T-cell (primary cell): ENCODE measurements at regions not wholly inside any gene's neighbourhood (a gene's known extent, or its start where the extent isn't known, plus 50 kb on each side); places are given as distances from the start of the nearest gene placed in this dataset.

Experiments used
- ATAC-seq, 4 experiments: fragments of 200-7000 bp in 3 of 4; fragments of 150-1000 bp in 1 of 4; cut with Tn5 transposase; replicated peaks in 1 of 4; 1 replicate in 3 of 4; 2 replicates in 1 of 4; pipeline ENCODE4 v1.10.0; 2021; ENCODE audit warnings: moderate library complexity in 3 of 4, mild to moderate bottlenecking in 2 of 4, moderate number of reproducible peaks in 1 of 4
- CTCF ChIA-PET, 2 donors: fragments of 300-600 bp; sonication (Branson Sonifier 250); formaldehyde crosslinking; loops; one replicate each; lab custom pipeline; 2022; ENCODE audit warnings: antibody characterized with exemption in 2 of 2; lab: Charles Lee
- POLR2A ChIA-PET, 2 donors: fragments of 300-600 bp; sonication (Branson Sonifier 250); formaldehyde crosslinking; loops; one replicate each; lab custom pipeline; 2022; ENCODE audit warnings: antibody characterized with exemption in 2 of 2; lab: Charles Lee
- DNase-seq, 35 experiments: peaks; one replicate each; pipeline versions ENCODE4 v3.0.0 to v3.0.0-alpha.2; 2013 to 2023
- H3K27ac ChIP-seq: one replicate; pipeline ENCODE4 v1.5.1; 2013; ENCODE audit warnings: low read length
- H3K27me3 ChIP-seq, 2 experiments: replicated peaks in 1 of 2; 1 replicate in 1 of 2; 2 replicates in 1 of 2; pipeline versions ENCODE4 v1.6.1 to v1.7.0; 2013; ENCODE audit warnings: low read length in 1 of 2, mixed read lengths in 1 of 2; ENCODE audit not compliant: control insufficient read depth in 2 of 2, insufficient read depth in 2 of 2; ENCODE audit errors: extremely low read depth in 1 of 2
- H3K36me3 ChIP-seq, 2 donors: 1 replicate in 1 of 2; 2 replicates in 1 of 2; pipeline versions ENCODE4 v1.6.1 to v1.7.0; 2013; ENCODE audit warnings: low read length in 1 of 2; ENCODE audit not compliant: control insufficient read depth in 2 of 2, insufficient read depth in 1 of 2; ENCODE audit errors: extremely low read depth in 1 of 2
- H3K4me1 ChIP-seq, 2 experiments: 1 replicate in 1 of 2; 2 replicates in 1 of 2; pipeline versions ENCODE4 v1.6.1 to v1.7.0; 2013; ENCODE audit warnings: low read length in 2 of 2, mixed read lengths in 1 of 2; ENCODE audit not compliant: insufficient read depth in 2 of 2, control insufficient read depth in 1 of 2; ENCODE audit errors: extremely low read depth in 1 of 2
- H3K4me3 ChIP-seq, 2 donors: 1 replicate in 1 of 2; 2 replicates in 1 of 2; pipeline versions ENCODE4 v1.5.1 to v1.7.0; 2013; ENCODE audit warnings: mild to moderate bottlenecking in 2 of 2, low read length in 1 of 2, moderate library complexity in 1 of 2; ENCODE audit not compliant: control insufficient read depth in 1 of 2; ENCODE audit errors: extremely low read depth in 1 of 2
- H3K9me3 ChIP-seq: 2 replicates; pipeline ENCODE4 v1.7.0; 2013
- H3K27ac Mint-ChIP-seq, 2 donors: one replicate each; pipeline ENCODE4 v1.8.0; 2020 to 2021; ENCODE audit warnings: mild to moderate bottlenecking in 2 of 2, mixed read lengths in 2 of 2
- H3K27me3 Mint-ChIP-seq, 2 donors: one replicate each; pipeline ENCODE4 v1.8.0; 2021 to 2022; ENCODE audit warnings: mixed read lengths in 2 of 2
- H3K36me3 Mint-ChIP-seq: one replicate; pipeline ENCODE4 v1.8.0; 2021; ENCODE audit warnings: mixed read lengths
- H3K4me1 Mint-ChIP-seq, 3 donors: one replicate each; pipeline ENCODE4 v1.8.0; 2020 to 2022; ENCODE audit warnings: mixed read lengths in 3 of 3, mild to moderate bottlenecking in 1 of 3
- H3K4me3 Mint-ChIP-seq, 3 donors: one replicate each; pipeline ENCODE4 v1.8.0; 2020 to 2022; ENCODE audit warnings: mild to moderate bottlenecking in 3 of 3, mixed read lengths in 3 of 3, moderate library complexity in 3 of 3
- H3K9me3 Mint-ChIP-seq, 3 donors: one replicate each; pipeline ENCODE4 v1.8.0; 2020 to 2022; ENCODE audit warnings: mixed read lengths in 3 of 3
- WGBS: methylation state at CpG from one replicate; pipeline ENCODE4 v1.1.5; 2013; ENCODE audit warnings: missing lambda C conversion rate; ENCODE audit not compliant: insufficient coverage; 5-methylcytosine and 5-hydroxymethylcytosine counted together

DNA sequence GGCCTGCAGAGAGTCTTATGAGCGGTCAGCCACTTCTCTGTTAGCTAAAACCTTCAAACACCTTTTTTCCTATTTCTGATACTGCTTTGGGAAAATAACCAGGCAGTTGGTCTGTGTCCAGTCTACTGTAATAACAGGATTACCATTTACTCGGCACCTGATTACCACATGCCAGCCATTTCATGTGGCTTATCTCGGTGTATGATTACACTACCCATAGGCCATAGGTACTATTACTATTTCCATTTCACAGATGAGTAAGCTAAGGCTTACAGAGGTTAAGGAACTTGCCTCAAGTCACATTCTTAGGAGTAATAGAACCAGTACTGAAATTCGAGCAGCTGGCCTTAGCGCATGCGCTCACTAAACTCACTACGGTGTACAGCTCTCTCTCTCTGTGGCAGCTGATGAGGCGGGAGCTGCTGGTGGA, 147.2 kb upstream of the L3MBTL4 start:
- Histone ChIP-seq H3K27ac (no peak overlapping the region), H3K9me3 (no peaks in the 10 kb centered on the region), H3K27me3 (peaks cover 0 to 2% of the 10 kb centered on the region in 2 experiments), H3K4me1 (no peaks in the 10 kb centered on the region), H3K4me3 (no peak overlapping the region), H3K36me3 (no peaks in the 10 kb centered on the region)
- Mint-ChIP-seq H3K4me1 (no peaks in the 10 kb centered on the region), H3K9me3 (peaks cover 0 to 5% (median 0%) of the 10 kb centered on the region in 3 donors), H3K27ac (no peak overlapping the region), H3K27me3 (no peaks in the 10 kb centered on the region), H3K4me3 (no peak overlapping the region), H3K36me3 (no peaks in the 10 kb centered on the region)
- no peak for DNase-seq
- no peak for ATAC-seq
- ChIA-PET POLR2A (no interaction called here), CTCF (interaction anchor here in 1 of 2 donors (0.5 kb wide), 1 partner anchor 100 kb away, joined by 5 read pairs; no protein-coding TSS in a partner anchor)
- 83% methylated on average over 1 of the region's 8 CpGs for WGBS

DNA sequence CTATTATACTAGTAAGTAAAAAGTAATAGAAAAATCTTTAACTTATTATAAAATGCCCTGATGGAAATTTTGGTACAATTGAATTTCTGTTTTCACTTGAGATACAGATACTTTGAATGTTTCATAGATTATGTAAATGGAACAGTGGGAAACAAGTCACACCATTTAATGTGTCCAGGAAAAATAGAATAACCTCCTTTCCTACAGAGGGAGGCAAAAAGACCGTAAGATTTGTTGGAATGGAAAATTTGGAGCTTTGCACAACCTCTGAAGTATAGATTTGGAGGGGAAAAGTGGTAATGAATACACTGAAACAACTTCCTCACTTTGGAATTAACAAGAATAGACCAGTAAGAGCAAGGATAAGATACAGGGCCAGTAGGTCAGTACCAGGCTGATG, 149.2 kb upstream of the L3MBTL4 start:
- POLR2A ChIA-PET = interaction anchor here in 1 of 2 donors (0.6 kb wide), 1 partner anchor 75 kb away, joined by 3 read pairs; no protein-coding TSS in a partner anchor
- Mint-ChIP-seq H3K4me3 (no peak overlapping the region), H3K9me3 (peaks cover 0 to 5% (median 5%) of the 10 kb centered on the region in 3 donors), H3K27me3 (no peaks in the 10 kb centered on the region), H3K4me1 (no peaks in the 10 kb centered on the region), H3K27ac (no peak overlapping the region), H3K36me3 (no peaks in the 10 kb centered on the region)
- H3K4me1 ChIP-seq = no peaks in the 10 kb centered on the region
- DNase-seq (no peak), ATAC-seq (no peak)
- no peaks in the 10 kb centered on the region for H3K36me3 ChIP-seq
- CTCF ChIA-PET = interaction anchor here (0.6 kb wide), 2 partner anchors 25 to 873 kb away, joined by 3 to 5 read pairs; no protein-coding TSS in a partner anchor
- WGBS = no CpG with 5 or more reads among the region's 1 CpG
- no peaks in the 10 kb centered on the region for H3K9me3 ChIP-seq
- no peaks in the 10 kb centered on the region for H3K27me3 ChIP-seq
- H3K27ac ChIP-seq = no peak overlapping the region
- no peak overlapping the region for H3K4me3 ChIP-seq

DNA sequence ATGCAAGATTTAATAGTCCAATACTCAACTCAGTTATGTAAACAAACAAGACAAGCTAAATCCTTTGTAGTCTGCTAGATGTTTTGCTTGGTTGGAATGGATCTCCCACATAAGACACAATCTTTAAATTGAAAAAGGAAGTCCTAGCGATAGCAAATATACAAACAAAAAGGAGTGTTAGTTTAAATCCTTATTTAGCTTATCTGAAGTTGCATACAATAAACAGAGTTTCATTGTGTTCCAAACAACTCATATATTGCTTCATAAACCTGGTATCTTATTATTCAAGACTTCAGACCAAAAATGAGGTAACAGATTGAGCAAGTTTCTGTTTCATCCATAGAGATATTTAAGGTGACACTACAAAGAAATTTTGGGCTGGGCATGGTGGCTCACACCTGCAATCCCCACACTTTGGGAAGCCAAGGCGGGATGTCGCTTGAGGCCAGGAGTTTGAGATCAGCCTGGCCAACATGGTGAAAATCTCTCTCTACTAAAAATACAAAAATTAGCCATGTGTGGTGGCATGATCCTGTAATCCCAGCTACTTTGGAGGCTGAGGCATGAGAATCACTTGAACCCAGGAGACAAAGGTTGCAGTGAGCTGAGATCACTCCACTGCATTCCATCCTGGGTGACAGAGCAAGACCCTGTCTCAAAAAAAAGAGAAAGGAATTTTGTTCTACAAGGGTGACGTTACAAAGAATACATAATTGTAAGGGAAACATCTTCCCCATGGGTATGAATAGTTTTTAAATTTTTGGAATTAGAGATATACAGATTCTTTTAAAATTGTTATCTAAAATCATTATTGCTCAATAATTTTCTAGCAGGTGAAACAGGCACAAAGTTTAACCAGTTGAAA, 150.5 kb upstream of the L3MBTL4 start:
- Mint-ChIP-seq H3K36me3 (no peaks in the 10 kb centered on the region), H3K27ac (no peak overlapping the region), H3K4me3 (no peak overlapping the region), H3K9me3 (peaks cover 0 to 5% (median 5%) of the 10 kb centered on the region in 3 donors), H3K4me1 (no peaks in the 10 kb centered on the region), H3K27me3 (no peaks in the 10 kb centered on the region)
- H3K36me3 ChIP-seq = no peaks in the 10 kb centered on the region
- CTCF ChIA-PET = no interaction called here
- no peaks in the 10 kb centered on the region for H3K27me3 ChIP-seq
- POLR2A ChIA-PET = no interaction called here
- no peak overlapping the region for H3K27ac ChIP-seq
- WGBS = 80% methylated on average over 1 of the region's 4 CpGs
- H3K9me3 ChIP-seq = no peaks in the 10 kb centered on the region
- H3K4me3 ChIP-seq = no peak overlapping the region
- no peak for ATAC-seq
- no peaks in the 10 kb centered on the region for H3K4me1 ChIP-seq
- no peak for DNase-seq

DNA sequence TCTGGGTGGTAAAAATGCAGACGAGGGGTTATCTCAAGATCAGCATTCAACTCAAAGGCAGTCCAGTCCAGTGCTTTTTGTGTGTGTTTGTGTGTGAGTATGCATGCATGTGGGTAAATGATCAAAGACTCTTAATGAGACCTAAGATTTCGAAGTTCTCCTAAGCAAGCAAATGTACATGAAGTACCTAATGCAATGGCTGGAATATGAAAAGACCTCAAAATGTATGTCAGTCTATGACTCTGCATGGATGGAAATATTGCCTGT, 151.0 kb upstream of the L3MBTL4 start:
- H3K27ac Mint-ChIP-seq = no peak overlapping the region
- no peak overlapping the region for H3K4me3 Mint-ChIP-seq
- H3K9me3 Mint-ChIP-seq = peaks cover 0 to 5% (median 5%) of the 10 kb centered on the region in 3 donors
- Histone ChIP-seq H3K9me3 (no peaks in the 10 kb centered on the region), H3K27ac (no peak overlapping the region), H3K4me3 (no peak overlapping the region), H3K27me3 (no peaks in the 10 kb centered on the region), H3K36me3 (no peaks in the 10 kb centered on the region), H3K4me1 (no peaks in the 10 kb centered on the region)
- H3K27me3 Mint-ChIP-seq = no peaks in the 10 kb centered on the region
- 49% methylated on average over 2 of the region's 2 CpGs for WGBS
- ATAC-seq (no peak), DNase-seq (no peak)
- no peaks in the 10 kb centered on the region for H3K36me3 Mint-ChIP-seq
- CTCF ChIA-PET = no interaction called here
- H3K4me1 Mint-ChIP-seq = no peaks in the 10 kb centered on the region
- POLR2A ChIA-PET = no interaction called here

DNA sequence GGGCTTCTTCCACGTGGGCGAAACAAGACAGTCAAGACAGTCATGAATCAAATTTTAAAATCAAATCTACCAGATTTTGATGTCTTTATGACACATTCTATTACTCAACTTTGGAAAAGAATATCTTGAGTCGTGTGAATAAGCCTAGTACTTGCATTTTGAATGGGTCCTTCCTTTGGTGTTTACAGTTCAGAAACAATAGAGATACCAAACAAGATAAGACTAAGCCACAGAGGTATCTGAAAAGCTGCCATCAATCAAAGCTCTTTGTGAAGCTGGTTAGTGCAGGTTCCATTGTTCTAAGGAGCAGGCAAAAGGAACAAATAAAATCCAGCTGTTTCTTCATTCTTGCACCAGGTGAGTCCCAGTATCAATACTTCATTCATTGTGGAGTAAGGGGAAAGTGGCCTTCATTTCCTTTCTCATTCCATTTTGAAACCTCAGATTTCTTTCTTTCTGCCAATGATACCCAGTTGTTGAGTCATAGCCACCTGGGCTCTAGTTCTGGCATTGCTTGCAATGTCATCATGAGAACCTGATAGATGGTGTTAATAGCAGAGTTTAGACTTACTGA, 151.7 kb upstream of the L3MBTL4 start:
- Mint-ChIP-seq H3K36me3 (no peaks in the 10 kb centered on the region), H3K9me3 (peaks cover 0 to 5% (median 5%) of the 10 kb centered on the region in 3 donors), H3K27me3 (no peaks in the 10 kb centered on the region), H3K4me1 (no peaks in the 10 kb centered on the region), H3K27ac (no peak overlapping the region), H3K4me3 (no peak overlapping the region)
- H3K4me3 ChIP-seq = no peak overlapping the region
- ATAC-seq = no peak
- H3K36me3 ChIP-seq = no peaks in the 10 kb centered on the region
- no CpG with 5 or more reads among the region's 3 CpGs for WGBS
- no peaks in the 10 kb centered on the region for H3K9me3 ChIP-seq
- POLR2A ChIA-PET = no interaction called here
- H3K27ac ChIP-seq = no peak overlapping the region
- no peak for DNase-seq
- CTCF ChIA-PET = no interaction called here
- no peaks in the 10 kb centered on the region for H3K4me1 ChIP-seq
- no peaks in the 10 kb centered on the region for H3K27me3 ChIP-seq

DNA sequence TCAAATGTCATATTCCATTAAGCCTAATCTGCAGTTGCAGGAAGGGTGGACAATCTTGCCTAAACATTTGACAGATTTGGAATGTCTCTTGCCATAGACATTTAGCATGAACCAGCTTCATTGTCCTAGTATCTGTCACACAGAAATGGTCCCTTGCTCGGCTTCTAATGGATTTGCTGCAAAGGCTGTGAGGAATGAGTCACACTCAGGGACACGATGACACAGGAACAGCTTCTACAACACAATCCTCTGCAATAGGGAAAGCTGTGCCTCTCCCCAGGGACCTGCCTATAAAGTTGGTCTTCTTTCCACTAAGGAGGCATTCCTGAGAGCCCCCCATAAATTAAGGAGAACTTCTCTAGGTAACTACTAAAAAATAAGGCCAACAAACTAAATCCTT, 155.1 kb upstream of the L3MBTL4 start:
- ChIA-PET POLR2A (no interaction called here), CTCF (no interaction called here)
- Mint-ChIP-seq H3K4me3 (no peak overlapping the region), H3K27ac (no peak overlapping the region), H3K27me3 (no peaks in the 10 kb centered on the region), H3K4me1 (no peaks in the 10 kb centered on the region), H3K9me3 (peaks cover 5 to 11% (median 6%) of the 10 kb centered on the region in 3 donors), H3K36me3 (no peaks in the 10 kb centered on the region)
- no peaks in the 10 kb centered on the region for H3K36me3 ChIP-seq
- H3K4me1 ChIP-seq = no peaks in the 10 kb centered on the region
- DNase-seq (no peak), ATAC-seq (no peak)
- H3K27ac ChIP-seq = no peak overlapping the region
- H3K27me3 ChIP-seq = no peaks in the 10 kb centered on the region
- 7% methylated on average over 2 of the region's 2 CpGs for WGBS
- no peak overlapping the region for H3K4me3 ChIP-seq
- no peaks in the 10 kb centered on the region for H3K9me3 ChIP-seq
